Upper lobe of right lung (tissue), 1 donor: ENCODE measurements at regions not wholly inside any gene's neighbourhood (a gene's known extent, or its start where the extent isn't known, plus 50 kb on each side); places are given as distances from the start of the nearest gene placed in this dataset.
"Not testable (repeated sequence)": the region's sequence is repeated elsewhere in the genome, so short reads cannot be mapped to it uniquely, and the experiment has no call there.

Source experiments
- ATAC-seq: fragments of 200-7000 bp; cut with Tn5 transposase; one replicate; pipeline ENCODE4 v1.9.1; 2020; ENCODE audit warnings: mild to moderate bottlenecking, moderate library complexity
- DNase-seq: peaks from one replicate; pipeline ENCODE4 v3.0.0-alpha.2; 2020
- H3K27ac ChIP-seq: fragments of 200-600 bp; one replicate; pipeline ENCODE4 v1.8.0; 2022
- H3K27me3 ChIP-seq: fragments of 200-600 bp; one replicate; pipeline ENCODE4 v1.8.0; 2022; ENCODE audit warnings: mild to moderate bottlenecking
- H3K36me3 ChIP-seq: fragments of 200-600 bp; one replicate; pipeline ENCODE4 v1.8.0; 2022
- H3K4me1 ChIP-seq: fragments of 200-600 bp; one replicate; pipeline ENCODE4 v1.8.0; 2022
- H3K4me3 ChIP-seq: fragments of 200-600 bp; one replicate; pipeline ENCODE4 v1.8.0; 2022; ENCODE audit warnings: mild to moderate bottlenecking
- H3K9me3 ChIP-seq: fragments of 200-600 bp; one replicate; pipeline ENCODE4 v1.8.0; 2022
- intact Hi-C: fragments of 100-400 bp; cut with DNase I; formaldehyde crosslinking; loops from one replicate; pipeline ENCODE4 v1.11.0; 2022
- TF ChIP-seq, protein P1 (sequence below): fragments of 200-600 bp; IDR thresholded peaks from one replicate; pipeline ENCODE4 v1.8.0; 2022; ENCODE audit warnings: antibody characterized with exemption
- donor health status: DM: no; HTN: yes; CAD: no; lungs with severe emphysema.

GRCh38 chr1:196009362-196009761, 598.9 kb downstream of the KCNT2 start:
- no peaks in the 10 kb centered on the region for H3K4me1 ChIP-seq
- TF ChIP-seq, protein P1, sequence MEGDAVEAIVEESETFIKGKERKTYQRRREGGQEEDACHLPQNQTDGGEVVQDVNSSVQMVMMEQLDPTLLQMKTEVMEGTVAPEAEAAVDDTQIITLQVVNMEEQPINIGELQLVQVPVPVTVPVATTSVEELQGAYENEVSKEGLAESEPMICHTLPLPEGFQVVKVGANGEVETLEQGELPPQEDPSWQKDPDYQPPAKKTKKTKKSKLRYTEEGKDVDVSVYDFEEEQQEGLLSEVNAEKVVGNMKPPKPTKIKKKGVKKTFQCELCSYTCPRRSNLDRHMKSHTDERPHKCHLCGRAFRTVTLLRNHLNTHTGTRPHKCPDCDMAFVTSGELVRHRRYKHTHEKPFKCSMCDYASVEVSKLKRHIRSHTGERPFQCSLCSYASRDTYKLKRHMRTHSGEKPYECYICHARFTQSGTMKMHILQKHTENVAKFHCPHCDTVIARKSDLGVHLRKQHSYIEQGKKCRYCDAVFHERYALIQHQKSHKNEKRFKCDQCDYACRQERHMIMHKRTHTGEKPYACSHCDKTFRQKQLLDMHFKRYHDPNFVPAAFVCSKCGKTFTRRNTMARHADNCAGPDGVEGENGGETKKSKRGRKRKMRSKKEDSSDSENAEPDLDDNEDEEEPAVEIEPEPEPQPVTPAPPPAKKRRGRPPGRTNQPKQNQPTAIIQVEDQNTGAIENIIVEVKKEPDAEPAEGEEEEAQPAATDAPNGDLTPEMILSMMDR: no peak
- no peak for ATAC-seq
- no peak for DNase-seq
- H3K27me3 ChIP-seq: no peaks in the 10 kb centered on the region
- no peak overlapping the region for H3K27ac ChIP-seq
- no peaks in the 10 kb centered on the region for H3K36me3 ChIP-seq
- no peak overlapping the region for H3K4me3 ChIP-seq
- intact Hi-C loops: no loop called here
- no peaks in the 10 kb centered on the region for H3K9me3 ChIP-seq

- Histone ChIP-seq H3K4me3 (no peak overlapping the region), H3K4me1 (no peaks in the 10 kb centered on the region), H3K27ac (no peak overlapping the region), H3K36me3 (no peaks in the 10 kb centered on the region), H3K27me3 (no peaks in the 10 kb centered on the region), H3K9me3 (no peaks in the 10 kb centered on the region)
- TF ChIP-seq, protein P1: no peak
- intact Hi-C loops: no loop called here
- ATAC-seq (no peak), DNase-seq (no peak)
These were observed 600.5 kb downstream of the KCNT2 start for GRCh38 chr1:196007763-196008162.

GRCh38 chr1:196005426-196005825, 602.8 kb downstream of the KCNT2 start:
- Histone ChIP-seq H3K4me3 (no peak overlapping the region), H3K9me3 (no peaks in the 10 kb centered on the region), H3K4me1 (no peaks in the 10 kb centered on the region), H3K27me3 (no peaks in the 10 kb centered on the region), H3K27ac (no peak overlapping the region), H3K36me3 (no peaks in the 10 kb centered on the region)
- intact Hi-C loops: no loop called here
- DNase-seq (no peak), ATAC-seq (no peak)
- TF ChIP-seq, protein P1: no peak

- H3K4me3 ChIP-seq, H3K4me1 ChIP-seq, H3K9me3 ChIP-seq, H3K27me3 ChIP-seq, DNase-seq, H3K36me3 ChIP-seq, intact Hi-C loops, H3K27ac ChIP-seq, ATAC-seq: not testable (repeated sequence)
These were observed 603.9 kb downstream of the KCNT2 start for GRCh38 chr1:196004388-196004787.

GRCh38 chr1:196002906-196003305, 605.3 kb downstream of the KCNT2 start:
- TF ChIP-seq, protein P1: no peak
- Histone ChIP-seq H3K36me3 (no peaks in the 10 kb centered on the region), H3K27me3 (no peaks in the 10 kb centered on the region), H3K4me1 (no peaks in the 10 kb centered on the region), H3K9me3 (no peaks in the 10 kb centered on the region), H3K4me3 (no peak overlapping the region), H3K27ac (no peak overlapping the region)
- ATAC-seq (no peak), DNase-seq (no peak)
- intact Hi-C loops: no loop called here

GRCh38 chr1:196002296-196002695, 605.9 kb downstream of the KCNT2 start:
- H3K9me3 ChIP-seq, H3K4me3 ChIP-seq, H3K36me3 ChIP-seq, intact Hi-C loops, DNase-seq, H3K27ac ChIP-seq, H3K27me3 ChIP-seq, H3K4me1 ChIP-seq, ATAC-seq: not testable (repeated sequence)

DNA sequence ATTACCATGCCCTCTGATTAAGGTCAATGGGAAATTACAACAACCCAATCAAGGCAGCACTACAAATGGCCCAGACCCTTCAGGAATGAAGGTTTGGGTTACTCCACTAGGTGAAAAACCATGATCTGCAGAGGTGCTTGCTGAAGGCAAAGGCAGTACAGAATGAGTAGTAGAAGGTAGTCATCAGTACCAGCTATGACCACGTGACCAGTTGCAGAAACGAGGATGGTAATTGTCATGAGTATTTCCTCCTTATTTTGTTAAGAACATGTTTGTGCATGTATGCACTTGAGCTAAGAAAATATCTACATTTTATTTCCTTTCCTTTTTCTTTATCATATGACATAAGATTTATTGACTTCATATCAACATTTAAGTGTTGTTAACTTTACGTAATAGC, 607.1 kb downstream of the KCNT2 start:
- Histone ChIP-seq H3K4me1 (no peaks in the 10 kb centered on the region), H3K36me3 (no peaks in the 10 kb centered on the region), H3K27me3 (no peaks in the 10 kb centered on the region), H3K4me3 (no peak overlapping the region), H3K27ac (no peak overlapping the region), H3K9me3 (no peaks in the 10 kb centered on the region)
- ATAC-seq: no peak
- TF ChIP-seq, protein P1: no peak
- no peak for DNase-seq
- intact Hi-C loops: no loop called here
